ENCODE measurements at regions not wholly inside any gene's neighbourhood (a gene's known extent, or its start where the extent isn't known, plus 50 kb on each side); places are given as distances from the start of the nearest gene placed in this dataset.

- peak; percentile 70; the same call in 1 of the 2 replicates for TF ChIP-seq TFDP1 (CRISPR knock-in tag; IDR thresholded peaks at IDR 0.05; ENCODE audit: borderline replicate concordance)
- TF ChIP-seq IKZF5 (CRISPR knock-in tag; IDR thresholded peaks at IDR 0.05): peak; percentile 62; the same call in 1 of the 2 replicates
- no peak for TF ChIP-seq HNRNPUL1 (IDR thresholded peaks at IDR 0.05; ENCODE audit: low read depth, low read length)
- no peak for TF ChIP-seq HNRNPL (IDR thresholded peaks at IDR 0.05; ENCODE audit: low read depth, low read length)
- TF ChIP-seq MED8 (CRISPR knock-in tag; IDR thresholded peaks at IDR 0.05; ENCODE audit: insufficient replicate concordance): peak; percentile 19
- no peak for TF ChIP-seq HNRNPH1 (optimal IDR thresholded peaks at IDR 0.05; ENCODE audit: low read depth, low read length)
- 0 out of 2 replicates have a peak, but pooled peaks have one; percentile 21 for TF ChIP-seq ZNF747 (CRISPR knock-in tag; IDR thresholded peaks at IDR 0.05; ENCODE audit: borderline replicate concordance)
- no peak for TF ChIP-seq ZBTB1 (CRISPR knock-in tag; IDR thresholded peaks at IDR 0.05; ENCODE audit: borderline replicate concordance)
- TF ChIP-seq RFXAP (CRISPR knock-in tag; IDR thresholded peaks at IDR 0.05; ENCODE audit: borderline replicate concordance): no peak
- no peak for TF ChIP-seq ZNF407 (CRISPR knock-in tag; IDR thresholded peaks at IDR 0.05; ENCODE audit: not compliant biosample characterization)
- no peak for TF ChIP-seq SNRNP70 (IDR thresholded peaks at IDR 0.05; ENCODE audit: low read depth, low read length)
- no peak for TF ChIP-seq ZMAT5 (CRISPR knock-in tag; IDR thresholded peaks at IDR 0.05; ENCODE audit: borderline replicate concordance, low read depth)
- no peak for TF ChIP-seq TRIM24 (CRISPR knock-in tag; IDR thresholded peaks at IDR 0.05)
- TF ChIP-seq HMGXB3 (CRISPR knock-in tag; IDR thresholded peaks at IDR 0.05; ENCODE audit: borderline replicate concordance): 0 out of 2 replicates have a peak, but pooled peaks have one; percentile 22
Measured at GRCh38 chr4:12499693-12500092, 984.4 kb downstream of the RAB28 start (continued).

All from HepG2 (cell line).